ENCODE measurements at regions not wholly inside any gene's neighbourhood (a gene's known extent, or its start where the extent isn't known, plus 50 kb on each side); places are given as distances from the start of the nearest gene placed in this dataset.

DNA sequence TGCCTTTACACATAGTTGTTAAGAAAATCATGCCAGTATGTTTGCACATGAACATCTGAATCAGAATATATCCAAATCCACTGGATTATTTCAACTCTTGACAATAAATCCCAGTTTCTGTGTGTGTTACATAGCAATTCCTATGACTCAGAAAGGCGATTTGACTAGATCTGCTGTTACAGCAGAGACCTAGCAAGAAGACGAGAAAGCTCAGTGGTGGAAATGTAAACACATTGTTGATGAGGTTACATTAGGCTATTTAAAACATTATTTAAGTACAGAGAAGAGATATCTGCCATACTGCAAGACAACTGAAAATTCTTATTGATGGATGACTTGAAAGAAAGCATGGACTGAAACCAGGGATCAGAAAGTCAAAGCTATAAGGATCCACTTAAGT is 73.0 kb upstream of the SMIM21 start:
- TF ChIP-seq, protein P1, sequence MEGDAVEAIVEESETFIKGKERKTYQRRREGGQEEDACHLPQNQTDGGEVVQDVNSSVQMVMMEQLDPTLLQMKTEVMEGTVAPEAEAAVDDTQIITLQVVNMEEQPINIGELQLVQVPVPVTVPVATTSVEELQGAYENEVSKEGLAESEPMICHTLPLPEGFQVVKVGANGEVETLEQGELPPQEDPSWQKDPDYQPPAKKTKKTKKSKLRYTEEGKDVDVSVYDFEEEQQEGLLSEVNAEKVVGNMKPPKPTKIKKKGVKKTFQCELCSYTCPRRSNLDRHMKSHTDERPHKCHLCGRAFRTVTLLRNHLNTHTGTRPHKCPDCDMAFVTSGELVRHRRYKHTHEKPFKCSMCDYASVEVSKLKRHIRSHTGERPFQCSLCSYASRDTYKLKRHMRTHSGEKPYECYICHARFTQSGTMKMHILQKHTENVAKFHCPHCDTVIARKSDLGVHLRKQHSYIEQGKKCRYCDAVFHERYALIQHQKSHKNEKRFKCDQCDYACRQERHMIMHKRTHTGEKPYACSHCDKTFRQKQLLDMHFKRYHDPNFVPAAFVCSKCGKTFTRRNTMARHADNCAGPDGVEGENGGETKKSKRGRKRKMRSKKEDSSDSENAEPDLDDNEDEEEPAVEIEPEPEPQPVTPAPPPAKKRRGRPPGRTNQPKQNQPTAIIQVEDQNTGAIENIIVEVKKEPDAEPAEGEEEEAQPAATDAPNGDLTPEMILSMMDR (IDR thresholded peaks at IDR 0.05; ENCODE audit: insufficient read depth, low read length, poor library complexity, severe bottlenecking): no peak
- DNase-seq (ENCODE audit: extremely low read depth, insufficient read length): no peak
- Histone ChIP-seq H3K4me3 (replicated peaks; ENCODE audit: low read depth, low read length) (no peak overlapping the region), H3K27me3 (replicated peaks; ENCODE audit: control insufficient read depth, insufficient read depth, low read length) (no peaks in the 10 kb centered on the region; the same call in 1 of the 2 replicates), H3K36me3 (ENCODE audit: control insufficient read depth, insufficient read depth, low read length) (no peaks in the 10 kb centered on the region)

DNA sequence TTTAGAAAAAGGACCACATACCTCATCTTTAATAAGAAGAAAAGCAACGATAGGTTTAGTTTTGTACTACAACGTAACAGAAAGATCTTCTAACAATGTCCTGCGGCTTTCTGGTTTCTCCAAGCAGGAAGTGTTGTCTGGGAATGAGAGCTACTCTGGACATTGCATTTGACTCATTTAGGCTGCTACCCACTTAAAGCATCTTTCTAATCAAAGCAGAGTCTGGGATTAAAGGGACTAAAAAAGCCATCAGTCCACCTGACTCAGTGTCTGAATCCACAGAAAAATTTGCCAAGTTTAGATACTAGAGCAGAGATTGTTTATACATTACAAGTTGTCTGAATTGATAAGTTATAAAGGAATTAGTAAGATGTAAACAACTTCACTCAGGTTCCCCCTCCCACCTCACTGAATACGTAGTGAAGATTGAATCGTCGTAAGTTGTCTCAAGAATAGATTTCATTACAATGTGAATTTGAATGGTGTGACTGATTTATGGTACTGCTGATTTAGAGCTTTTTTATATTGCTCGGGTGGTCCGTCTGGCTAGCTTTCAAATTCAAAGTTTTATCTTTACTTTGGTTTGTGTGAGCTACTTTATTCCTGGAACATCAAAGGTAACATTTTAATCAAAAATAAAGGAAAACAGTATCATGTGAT is 70.2 kb upstream of the SMIM21 start:
- TF ChIP-seq, protein P1 (IDR thresholded peaks at IDR 0.05; ENCODE audit: insufficient read depth, low read length, poor library complexity, severe bottlenecking): no peak
- H3K27me3 ChIP-seq (replicated peaks; ENCODE audit: control insufficient read depth, insufficient read depth, low read length): no peaks in the 10 kb centered on the region
- no peak for DNase-seq (ENCODE audit: extremely low read depth, insufficient read length)
- H3K36me3 ChIP-seq (ENCODE audit: control insufficient read depth, insufficient read depth, low read length): no peaks in the 10 kb centered on the region
- no peak overlapping the region for H3K4me3 ChIP-seq (replicated peaks; ENCODE audit: low read depth, low read length)

DNA sequence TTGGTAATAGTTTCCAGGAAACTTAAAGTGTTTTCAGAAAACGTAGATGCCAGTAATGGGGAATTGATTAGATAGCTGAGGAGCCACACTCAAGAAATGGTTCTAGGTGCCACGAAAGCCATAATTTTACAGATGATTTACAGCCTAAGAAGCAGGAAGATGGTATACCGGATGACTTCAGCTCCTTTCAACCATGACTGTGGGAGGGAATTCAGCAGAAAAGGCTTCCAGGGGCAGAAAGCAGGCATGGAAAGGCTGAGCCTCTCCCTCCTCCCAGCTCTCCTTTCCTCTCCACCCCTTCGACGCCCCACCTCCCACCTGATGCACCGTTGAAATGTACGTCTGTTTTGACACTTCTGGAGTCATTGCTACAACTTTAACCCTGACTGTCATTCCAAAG is 68.6 kb upstream of the SMIM21 start:
- DNase-seq (ENCODE audit: extremely low read depth, insufficient read length): no peak
- no peaks in the 10 kb centered on the region for H3K36me3 ChIP-seq (ENCODE audit: control insufficient read depth, insufficient read depth, low read length)
- no peak overlapping the region for H3K4me3 ChIP-seq (replicated peaks; ENCODE audit: low read depth, low read length)
- no peaks in the 10 kb centered on the region for H3K27me3 ChIP-seq (replicated peaks; ENCODE audit: control insufficient read depth, insufficient read depth, low read length)
- TF ChIP-seq, protein P1 (IDR thresholded peaks at IDR 0.05; ENCODE audit: insufficient read depth, low read length, poor library complexity, severe bottlenecking): no peak

DNA sequence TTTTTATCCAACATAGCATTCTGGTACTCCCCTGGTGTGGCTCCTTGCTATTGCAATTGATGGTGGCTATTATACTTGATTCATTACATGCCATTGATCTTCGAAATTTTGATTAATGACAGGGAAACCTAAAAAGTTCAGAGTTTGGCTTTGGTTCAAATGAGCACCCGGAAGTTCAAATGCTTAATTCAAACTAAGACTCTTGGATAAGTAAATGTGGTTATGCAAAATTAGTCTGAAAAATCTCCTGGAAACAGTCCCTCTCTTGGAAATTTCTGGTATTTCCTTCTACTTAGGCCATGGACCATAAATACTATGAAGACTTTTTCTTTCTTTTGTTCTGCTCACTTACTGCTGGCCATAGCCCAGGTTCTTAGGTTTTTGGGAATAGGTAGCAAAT is 65.3 kb upstream of the SMIM21 start:
- no peak overlapping the region for H3K4me3 ChIP-seq (replicated peaks; ENCODE audit: low read depth, low read length)
- H3K27me3 ChIP-seq (replicated peaks; ENCODE audit: control insufficient read depth, insufficient read depth, low read length): no peaks in the 10 kb centered on the region
- no peak for DNase-seq (ENCODE audit: extremely low read depth, insufficient read length)
- TF ChIP-seq, protein P1 (IDR thresholded peaks at IDR 0.05; ENCODE audit: insufficient read depth, low read length, poor library complexity, severe bottlenecking): no peak
- no peaks in the 10 kb centered on the region for H3K36me3 ChIP-seq (ENCODE audit: control insufficient read depth, insufficient read depth, low read length)

DNA sequence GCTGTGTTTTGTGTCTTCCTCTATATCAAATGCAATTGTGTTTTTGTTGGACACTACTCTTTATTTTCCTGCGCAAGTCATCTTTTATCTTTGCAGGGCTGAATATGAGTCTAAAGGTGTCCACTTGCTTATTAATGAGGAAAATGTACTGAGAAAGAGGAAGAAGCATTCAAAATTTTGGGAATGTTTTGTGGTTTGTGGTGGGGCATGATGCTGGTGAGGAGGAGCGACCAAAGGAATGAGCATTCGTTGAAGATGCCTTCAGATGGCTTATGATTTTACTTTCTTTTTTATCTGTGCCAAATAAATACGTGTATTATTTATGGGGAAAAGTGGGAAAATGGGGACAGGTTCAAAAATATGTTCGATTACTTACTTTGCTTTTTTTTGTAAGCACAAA is 63.9 kb upstream of the SMIM21 start:
- Histone ChIP-seq H3K4me3 (replicated peaks; ENCODE audit: low read depth, low read length) (no peak overlapping the region), H3K27me3 (replicated peaks; ENCODE audit: control insufficient read depth, insufficient read depth, low read length) (no peaks in the 10 kb centered on the region), H3K36me3 (ENCODE audit: control insufficient read depth, insufficient read depth, low read length) (no peaks in the 10 kb centered on the region)
- DNase-seq (ENCODE audit: extremely low read depth, insufficient read length): no peak
- TF ChIP-seq, protein P1 (IDR thresholded peaks at IDR 0.05; ENCODE audit: insufficient read depth, low read length, poor library complexity, severe bottlenecking): no peak
